ENCODE measurements at regions not wholly inside any gene's neighbourhood (a gene's known extent, or its start where the extent isn't known, plus 50 kb on each side); places are given as distances from the start of the nearest gene placed in this dataset.

DNA sequence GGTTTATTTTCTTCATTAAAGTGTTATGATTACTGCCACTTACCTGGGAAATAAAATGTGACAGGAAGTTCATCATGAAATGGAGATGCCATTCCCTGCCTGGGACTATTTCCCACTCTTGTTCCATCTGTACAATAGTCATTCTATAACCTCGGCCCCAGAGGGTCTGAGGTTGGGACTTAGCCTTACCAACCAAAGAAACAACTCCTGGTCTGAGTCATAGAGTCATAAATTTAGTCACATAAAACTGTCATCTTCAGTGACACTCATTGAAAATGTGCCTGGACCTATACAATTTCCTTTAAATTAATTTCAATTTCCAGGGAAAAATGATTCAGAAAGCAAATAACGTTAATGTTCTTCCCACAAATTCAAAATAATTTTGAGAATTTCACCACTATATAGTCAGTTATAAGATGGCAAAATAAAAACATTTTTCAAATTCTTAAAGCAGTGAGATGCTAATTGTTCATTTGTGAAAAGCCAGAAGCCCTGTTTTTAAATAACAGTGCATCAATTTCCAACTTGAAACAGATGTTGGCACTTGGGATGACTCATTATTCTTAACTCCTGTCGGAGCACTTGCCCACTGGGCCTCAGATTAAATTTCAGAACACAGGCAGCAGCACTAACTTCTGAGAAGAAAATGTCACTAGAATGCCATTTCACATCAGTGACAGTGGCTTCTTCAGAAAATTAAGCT lies 201.2 kb upstream of the SMLR1 start:
- Mint-ChIP-seq H3K9me3 (peaks cover 11% of the 10 kb centered on the region), H3K27me3 (ENCODE audit: insufficient read depth) (no peaks in the 10 kb centered on the region), H3K36me3 (ENCODE audit: low read depth) (peaks cover 16% of the 10 kb centered on the region), H3K4me1 (ENCODE audit: low read depth) (peaks cover 80% of the 10 kb centered on the region), H3K27ac (peak overlapping the region; percentile 86), H3K4me3 (peak overlapping the region; percentile 77)
- TF ChIP-seq, protein P1, sequence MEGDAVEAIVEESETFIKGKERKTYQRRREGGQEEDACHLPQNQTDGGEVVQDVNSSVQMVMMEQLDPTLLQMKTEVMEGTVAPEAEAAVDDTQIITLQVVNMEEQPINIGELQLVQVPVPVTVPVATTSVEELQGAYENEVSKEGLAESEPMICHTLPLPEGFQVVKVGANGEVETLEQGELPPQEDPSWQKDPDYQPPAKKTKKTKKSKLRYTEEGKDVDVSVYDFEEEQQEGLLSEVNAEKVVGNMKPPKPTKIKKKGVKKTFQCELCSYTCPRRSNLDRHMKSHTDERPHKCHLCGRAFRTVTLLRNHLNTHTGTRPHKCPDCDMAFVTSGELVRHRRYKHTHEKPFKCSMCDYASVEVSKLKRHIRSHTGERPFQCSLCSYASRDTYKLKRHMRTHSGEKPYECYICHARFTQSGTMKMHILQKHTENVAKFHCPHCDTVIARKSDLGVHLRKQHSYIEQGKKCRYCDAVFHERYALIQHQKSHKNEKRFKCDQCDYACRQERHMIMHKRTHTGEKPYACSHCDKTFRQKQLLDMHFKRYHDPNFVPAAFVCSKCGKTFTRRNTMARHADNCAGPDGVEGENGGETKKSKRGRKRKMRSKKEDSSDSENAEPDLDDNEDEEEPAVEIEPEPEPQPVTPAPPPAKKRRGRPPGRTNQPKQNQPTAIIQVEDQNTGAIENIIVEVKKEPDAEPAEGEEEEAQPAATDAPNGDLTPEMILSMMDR (IDR thresholded peaks at IDR 0.05), result no peak
- peak; percentile 87 for DNase-seq

DNA sequence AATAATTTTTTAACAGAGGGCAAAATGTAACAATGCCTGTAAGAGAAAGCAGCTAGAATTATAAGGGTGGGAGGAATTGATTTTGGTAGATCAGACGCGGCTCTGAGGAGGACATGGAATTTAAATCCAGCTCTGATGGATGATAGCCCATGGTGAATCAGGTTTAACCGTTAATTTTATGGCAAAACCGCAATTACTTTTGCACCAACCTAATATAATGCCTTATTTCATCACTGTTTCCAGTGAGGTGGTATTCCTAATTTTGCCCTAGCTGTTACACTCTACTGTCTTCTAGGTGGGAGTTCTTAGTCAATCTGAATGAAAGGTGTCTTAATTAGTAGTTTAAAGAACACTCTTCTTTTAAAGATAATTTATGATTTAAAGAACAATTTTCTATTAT lies 198.3 kb upstream of the SMLR1 start:
- DNase-seq, result no peak
- Mint-ChIP-seq H3K9me3 (peaks cover under 1% of the 10 kb centered on the region), H3K36me3 (ENCODE audit: low read depth) (peaks cover 9% of the 10 kb centered on the region), H3K27me3 (ENCODE audit: insufficient read depth) (no peaks in the 10 kb centered on the region), H3K4me3 (no peak overlapping the region), H3K27ac (no peak overlapping the region), H3K4me1 (ENCODE audit: low read depth) (peaks cover 51% of the 10 kb centered on the region)
- TF ChIP-seq, protein P1 (IDR thresholded peaks at IDR 0.05), result no peak

DNA sequence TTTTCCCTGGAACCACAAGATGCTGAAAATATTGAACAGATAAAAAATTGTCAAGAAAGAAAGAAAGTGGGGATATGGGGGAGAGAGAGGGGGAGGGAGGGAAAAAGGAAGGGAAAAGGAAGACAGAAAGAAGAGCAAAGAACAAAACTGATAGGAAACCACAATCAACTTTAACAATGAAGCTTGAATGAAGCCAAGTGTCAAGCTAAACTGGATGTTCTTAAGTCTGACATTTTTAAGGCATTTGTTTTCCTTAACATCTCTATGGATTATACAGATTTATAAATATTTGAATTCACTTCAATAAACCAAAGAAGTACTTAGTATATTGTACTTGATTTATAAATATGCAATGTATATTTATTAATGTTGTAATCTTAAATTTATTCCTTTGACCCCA lies 197.6 kb upstream of the SMLR1 start:
- Mint-ChIP-seq H3K9me3 (no peaks in the 10 kb centered on the region), H3K36me3 (ENCODE audit: low read depth) (peaks cover 9% of the 10 kb centered on the region; the same call in 1 of the 2 replicates), H3K4me1 (ENCODE audit: low read depth) (peaks cover 43% of the 10 kb centered on the region), H3K4me3 (no peak overlapping the region), H3K27me3 (ENCODE audit: insufficient read depth) (no peaks in the 10 kb centered on the region), H3K27ac (0 out of 2 replicates have a peak overlapping the region, but pooled peaks have one; percentile 6)
- no peak for DNase-seq
- TF ChIP-seq, protein P1 (IDR thresholded peaks at IDR 0.05), result no peak

DNA sequence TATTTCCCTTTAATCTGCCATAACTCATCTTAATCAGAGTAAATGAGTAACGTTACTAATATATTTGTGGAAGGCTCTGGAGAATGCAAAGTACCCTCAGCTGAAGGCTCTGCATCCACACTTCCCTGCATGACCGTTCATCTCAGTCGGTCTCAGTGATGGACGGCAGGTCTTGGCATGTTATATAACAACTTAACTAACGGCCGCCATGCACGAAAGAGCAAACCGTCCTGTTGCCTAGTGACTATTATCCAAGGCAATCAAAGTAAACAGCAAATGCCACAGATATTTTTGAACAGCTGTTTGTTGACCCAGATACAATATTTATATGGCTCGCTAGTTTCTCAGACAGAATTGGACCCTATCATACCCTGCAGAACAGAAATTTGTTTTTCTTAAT lies 194.9 kb upstream of the SMLR1 start:
- no peaks in the 10 kb centered on the region for H3K27me3 Mint-ChIP-seq (ENCODE audit: insufficient read depth)
- no peak overlapping the region for H3K4me3 Mint-ChIP-seq
- H3K9me3 Mint-ChIP-seq, result peaks cover 11% of the 10 kb centered on the region
- TF ChIP-seq, protein P1 (IDR thresholded peaks at IDR 0.05), result no peak
- H3K4me1 Mint-ChIP-seq (ENCODE audit: low read depth), result peaks cover 20% of the 10 kb centered on the region
- DNase-seq, result no peak
- peaks cover 19% of the 10 kb centered on the region for H3K36me3 Mint-ChIP-seq (ENCODE audit: low read depth)
- H3K27ac Mint-ChIP-seq, result no peak overlapping the region

DNA sequence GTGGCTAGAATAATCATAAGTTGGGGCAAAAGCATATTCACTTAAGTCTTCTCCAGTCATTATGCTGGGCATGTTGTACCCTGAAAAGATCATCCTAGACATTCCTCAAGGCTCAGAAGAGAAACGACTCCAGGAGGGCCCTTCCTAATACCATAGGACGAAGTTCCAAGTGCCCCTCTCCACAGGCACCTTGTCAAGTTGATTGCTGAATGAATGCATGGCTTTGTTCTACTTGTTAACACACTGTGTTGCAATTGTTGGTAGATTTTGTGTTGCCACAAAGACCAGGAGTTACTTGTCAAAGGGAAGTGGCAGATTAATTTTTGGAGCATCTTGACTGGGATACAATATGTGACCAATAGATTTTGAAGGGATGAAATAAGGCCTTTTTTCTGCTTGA lies 194.3 kb upstream of the SMLR1 start:
- peaks cover 17% of the 10 kb centered on the region for H3K9me3 Mint-ChIP-seq
- H3K4me1 Mint-ChIP-seq (ENCODE audit: low read depth), result peaks cover 20% of the 10 kb centered on the region
- no peak overlapping the region for H3K4me3 Mint-ChIP-seq
- TF ChIP-seq, protein P1 (IDR thresholded peaks at IDR 0.05), result no peak
- H3K27ac Mint-ChIP-seq, result no peak overlapping the region
- no peaks in the 10 kb centered on the region for H3K27me3 Mint-ChIP-seq (ENCODE audit: insufficient read depth)
- no peak for DNase-seq
- peaks cover 24% of the 10 kb centered on the region for H3K36me3 Mint-ChIP-seq (ENCODE audit: low read depth)
